ENCODE measurements at regions not wholly inside any gene's neighbourhood (a gene's known extent, or its start where the extent isn't known, plus 50 kb on each side); places are given as distances from the start of the nearest gene placed in this dataset.

GRCh38 chr7:22934023-22934422, 79.9 kb downstream of the HYCC1 start:
- TF ChIP-seq, protein P1, sequence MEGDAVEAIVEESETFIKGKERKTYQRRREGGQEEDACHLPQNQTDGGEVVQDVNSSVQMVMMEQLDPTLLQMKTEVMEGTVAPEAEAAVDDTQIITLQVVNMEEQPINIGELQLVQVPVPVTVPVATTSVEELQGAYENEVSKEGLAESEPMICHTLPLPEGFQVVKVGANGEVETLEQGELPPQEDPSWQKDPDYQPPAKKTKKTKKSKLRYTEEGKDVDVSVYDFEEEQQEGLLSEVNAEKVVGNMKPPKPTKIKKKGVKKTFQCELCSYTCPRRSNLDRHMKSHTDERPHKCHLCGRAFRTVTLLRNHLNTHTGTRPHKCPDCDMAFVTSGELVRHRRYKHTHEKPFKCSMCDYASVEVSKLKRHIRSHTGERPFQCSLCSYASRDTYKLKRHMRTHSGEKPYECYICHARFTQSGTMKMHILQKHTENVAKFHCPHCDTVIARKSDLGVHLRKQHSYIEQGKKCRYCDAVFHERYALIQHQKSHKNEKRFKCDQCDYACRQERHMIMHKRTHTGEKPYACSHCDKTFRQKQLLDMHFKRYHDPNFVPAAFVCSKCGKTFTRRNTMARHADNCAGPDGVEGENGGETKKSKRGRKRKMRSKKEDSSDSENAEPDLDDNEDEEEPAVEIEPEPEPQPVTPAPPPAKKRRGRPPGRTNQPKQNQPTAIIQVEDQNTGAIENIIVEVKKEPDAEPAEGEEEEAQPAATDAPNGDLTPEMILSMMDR (IDR thresholded peaks at IDR 0.05): no peak
- TF ChIP-seq POLR2A (IDR thresholded peaks at IDR 0.05): no peak
